ENCODE measurements at regions not wholly inside any gene's neighbourhood (a gene's known extent, or its start where the extent isn't known, plus 50 kb on each side); places are given as distances from the start of the nearest gene placed in this dataset.

- no peak overlapping the region for H3K4me3 ChIP-seq (ENCODE audit: low read depth, low read length)
- no peak for TF ChIP-seq CTCF (IDR thresholded peaks at IDR 0.05; ENCODE audit: insufficient read depth, low read depth, low read length)
- no peak for DNase-seq (ENCODE audit: low read depth)
These were observed 115.7 kb upstream of the LINGO1 start for GRCh38 chr15:77748078-77749064.

- no peak overlapping the region for H3K4me3 ChIP-seq (ENCODE audit: low read depth, low read length)
- no peak for TF ChIP-seq CTCF (IDR thresholded peaks at IDR 0.05; ENCODE audit: insufficient read depth, low read depth, low read length)
- DNase-seq (ENCODE audit: low read depth): no peak
These were observed 114.7 kb upstream of the LINGO1 start for GRCh38 chr15:77747175-77748077.

GRCh38 chr15:77746254-77747174 is 113.8 kb upstream of the LINGO1 start:
- H3K4me3 ChIP-seq (ENCODE audit: low read depth, low read length): no peak overlapping the region
- no peak for DNase-seq (ENCODE audit: low read depth)
- TF ChIP-seq CTCF (IDR thresholded peaks at IDR 0.05; ENCODE audit: insufficient read depth, low read depth, low read length): no peak

- H3K4me3 ChIP-seq (ENCODE audit: low read depth, low read length): no peak overlapping the region
- no peak for DNase-seq (ENCODE audit: low read depth)
- TF ChIP-seq CTCF (IDR thresholded peaks at IDR 0.05; ENCODE audit: insufficient read depth, low read depth, low read length): no peak
These were observed 111.7 kb upstream of the LINGO1 start for GRCh38 chr15:77744398-77744797.

GRCh38 chr15:77742570-77742969 is 109.9 kb upstream of the LINGO1 start:
- TF ChIP-seq CTCF (IDR thresholded peaks at IDR 0.05; ENCODE audit: insufficient read depth, low read depth, low read length): no peak
- no peak for DNase-seq (ENCODE audit: low read depth)
- no peak overlapping the region for H3K4me3 ChIP-seq (ENCODE audit: low read depth, low read length)

- no peak for TF ChIP-seq CTCF (IDR thresholded peaks at IDR 0.05; ENCODE audit: insufficient read depth, low read depth, low read length)
- H3K4me3 ChIP-seq (ENCODE audit: low read depth, low read length): no peak overlapping the region
- DNase-seq (ENCODE audit: low read depth): no peak
These were observed 109.4 kb upstream of the LINGO1 start for GRCh38 chr15:77742127-77742526.

Data from fibroblast of villous mesenchyme (primary cell).